H1 (cell line): ENCODE measurements at regions not wholly inside any gene's neighbourhood (a gene's known extent, or its start where the extent isn't known, plus 50 kb on each side); places are given as distances from the start of the nearest gene placed in this dataset.

ENCODE experiments used
- ATF2 ChIP-seq: IDR thresholded peaks from 2 replicates; pipeline ENCODE4 v1.6.1; 2012; ENCODE audit warnings: low read length, inconsistent platforms
- CEBPB ChIP-seq: IDR thresholded peaks from 2 replicates; pipeline ENCODE4 v1.6.1; 2012; ENCODE audit warnings: low read depth, low read length
- E2F6 ChIP-seq: IDR thresholded peaks from 2 replicates; pipeline ENCODE4 v1.6.1; 2012; ENCODE audit warnings: inconsistent platforms
- EZH2 ChIP-seq: fragments of 200-600 bp; sonication (generic); IDR thresholded peaks from 2 replicates; pipeline ENCODE4 v1.7.1; 2012; ENCODE audit warnings: low read depth, mild to moderate bottlenecking, moderate library complexity, low read length, inconsistent platforms; ENCODE audit not compliant: severe bottlenecking
- GABPA ChIP-seq: IDR thresholded peaks from 2 replicates; pipeline ENCODE4 v1.6.1; 2011; ENCODE audit warnings: mild to moderate bottlenecking, low read length, moderate library complexity, borderline replicate concordance; ENCODE audit not compliant: insufficient read depth
- JUN ChIP-seq: IDR thresholded peaks from 2 replicates; pipeline ENCODE4 v1.6.1; 2011; ENCODE audit warnings: low read depth, mild to moderate bottlenecking, improper control_type of control experiment, low read length
- POLR2A ChIP-seq, 2 experiments: IDR thresholded peaks; 1 replicate in 1 of 2; 2 replicates in 1 of 2; pipeline ENCODE4 v1.6.1; 2011; ENCODE audit warnings: low read depth in 2 of 2, low read length in 2 of 2, mild to moderate bottlenecking in 2 of 2; ENCODE audit errors: control extremely low read depth in 1 of 2
- POLR2AphosphoS5 ChIP-seq: IDR thresholded peaks from 2 replicates; pipeline ENCODE4 v1.6.1; 2011; ENCODE audit warnings: low read depth, low read length
- RFX5 ChIP-seq: IDR thresholded peaks from 2 replicates; pipeline ENCODE4 v1.6.1; 2011; ENCODE audit warnings: low read depth, low read length, improper control_type of control experiment, borderline replicate concordance
- SAP30 ChIP-seq: fragments of 300-600 bp; sonication (generic); IDR thresholded peaks from 2 replicates; pipeline ENCODE4 v1.7.1; 2012; ENCODE audit warnings: low read length, moderate library complexity, mild to moderate bottlenecking, inconsistent platforms; ENCODE audit not compliant: insufficient read depth, insufficient replicate concordance
- SUZ12 ChIP-seq: fragments of 200-600 bp; sonication (generic); IDR thresholded peaks from 2 replicates; pipeline ENCODE4 v1.6.1; 2012; ENCODE audit warnings: mild to moderate bottlenecking, inconsistent platforms, low read length, moderate library complexity, mixed read lengths
- TAF1 ChIP-seq: IDR thresholded peaks from 2 replicates; pipeline ENCODE4 v1.6.1; 2011; ENCODE audit warnings: mild to moderate bottlenecking, low read depth, low read length
- USF2 ChIP-seq: IDR thresholded peaks from 2 replicates; pipeline ENCODE4 v1.6.1; 2011; ENCODE audit warnings: low read length, improper control_type of control experiment
- TF ChIP-seq, protein P1 (sequence below), 3 experiments: IDR thresholded peaks; 1 replicate in 2 of 3; 2 replicates in 1 of 3; pipeline versions ENCODE4 v1.5.1 to v1.6.1; 2011; ENCODE audit warnings: low read length in 3 of 3, mild to moderate bottlenecking in 3 of 3, inconsistent platforms in 2 of 3, low read depth in 1 of 3, moderate library complexity in 1 of 3; ENCODE audit not compliant: insufficient read depth in 1 of 3; ENCODE audit errors: control extremely low read depth in 1 of 3

- TF ChIP-seq, protein P1, sequence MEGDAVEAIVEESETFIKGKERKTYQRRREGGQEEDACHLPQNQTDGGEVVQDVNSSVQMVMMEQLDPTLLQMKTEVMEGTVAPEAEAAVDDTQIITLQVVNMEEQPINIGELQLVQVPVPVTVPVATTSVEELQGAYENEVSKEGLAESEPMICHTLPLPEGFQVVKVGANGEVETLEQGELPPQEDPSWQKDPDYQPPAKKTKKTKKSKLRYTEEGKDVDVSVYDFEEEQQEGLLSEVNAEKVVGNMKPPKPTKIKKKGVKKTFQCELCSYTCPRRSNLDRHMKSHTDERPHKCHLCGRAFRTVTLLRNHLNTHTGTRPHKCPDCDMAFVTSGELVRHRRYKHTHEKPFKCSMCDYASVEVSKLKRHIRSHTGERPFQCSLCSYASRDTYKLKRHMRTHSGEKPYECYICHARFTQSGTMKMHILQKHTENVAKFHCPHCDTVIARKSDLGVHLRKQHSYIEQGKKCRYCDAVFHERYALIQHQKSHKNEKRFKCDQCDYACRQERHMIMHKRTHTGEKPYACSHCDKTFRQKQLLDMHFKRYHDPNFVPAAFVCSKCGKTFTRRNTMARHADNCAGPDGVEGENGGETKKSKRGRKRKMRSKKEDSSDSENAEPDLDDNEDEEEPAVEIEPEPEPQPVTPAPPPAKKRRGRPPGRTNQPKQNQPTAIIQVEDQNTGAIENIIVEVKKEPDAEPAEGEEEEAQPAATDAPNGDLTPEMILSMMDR (IDR thresholded peaks at IDR 0.05; ENCODE audit: control extremely low read depth in 1 of 3, insufficient read depth in 1 of 3, low read depth in 1 of 3, low read length in 3 of 3) = no peak
- TF ChIP-seq SAP30 (no peak), EZH2 (no peak), RFX5 (no peak), POLR2A (IDR thresholded peaks at IDR 0.05; ENCODE audit: control extremely low read depth in 1 of 2, low read depth in 2 of 2, low read length in 2 of 2) (no peak), SUZ12 (no peak), GABPA (no peak), ATF2 (no peak), CEBPB (no peak), USF2 (no peak), POLR2AphosphoS5 (no peak), E2F6 (no peak), JUN (no peak), TAF1 (no peak)
Observed at GRCh38 chr14:97571866-97572555, 774.8 kb downstream of the VRK1 start.
